SK-N-SH (cell line): ENCODE measurements at regions not wholly inside any gene's neighbourhood (a gene's known extent, or its start where the extent isn't known, plus 50 kb on each side); places are given as distances from the start of the nearest gene placed in this dataset.

Experiments used
- CTCF ChIA-PET: fragments of 300-600, 350-600 bp; formaldehyde crosslinking; extraction: SDS; loops from one replicate; lab custom pipeline; 2021; lab: Yijun Ruan, JAX
- POLR2A ChIA-PET: fragments of 350-600 bp; sonication (Branson Sonifier 250); formaldehyde crosslinking; extraction: SDS; loops from one replicate; lab custom pipeline; 2020; ENCODE audit warnings: antibody characterized with exemption, inconsistent platforms; lab: Yijun Ruan, JAX
- DNase-seq: peaks from one replicate; pipeline ENCODE4 v3.0.0; 2012
- H2AFZ ChIP-seq: fragments of 200-600 bp; sonication (generic); 2 replicates; pipeline ENCODE4 v1.8.1; 2016; ENCODE audit warnings: antibody characterized with exemption, mild to moderate bottlenecking, low read depth
- H3F3A ChIP-seq: fragments of 200-600 bp; sonication (generic); replicated peaks from 2 replicates; pipeline ENCODE3; 2016; ENCODE audit warnings: antibody characterized with exemption, mild to moderate bottlenecking; ENCODE audit not compliant: insufficient read depth
- H3K27ac ChIP-seq, 2 experiments: fragments of 200-500 bp in 1 of 2; fragments of 200-600 bp in 1 of 2; sonication (Bioruptor generic) in 1 of 2; sonication (generic), shearing (Covaris generic) in 1 of 2; 2 replicates each; pipeline versions ENCODE4 v1.5.1 to v1.6.1; 2014 to 2016; ENCODE audit warnings: low read depth in 2 of 2, inconsistent platforms in 1 of 2, low read length in 1 of 2, mild to moderate bottlenecking in 1 of 2, mixed read lengths in 1 of 2
- H3K27me3 ChIP-seq: fragments of 200-600 bp; sonication (generic), shearing (Covaris generic); 2 replicates; pipeline ENCODE4 v1.6.1; 2016; ENCODE audit warnings: mixed run types; ENCODE audit not compliant: insufficient read depth
- H3K36me3 ChIP-seq, 2 experiments: fragments of 200-500 bp in 1 of 2; fragments of 200-600 bp in 1 of 2; sonication (Bioruptor generic) in 1 of 2; sonication (generic) in 1 of 2; replicated peaks in 1 of 2; 2 replicates each; pipeline versions ENCODE3 to v1.5.1; 2014 to 2016; ENCODE audit warnings: low read length in 1 of 2, mild to moderate bottlenecking in 1 of 2; ENCODE audit not compliant: insufficient read depth in 2 of 2, control insufficient read depth in 1 of 2
- H3K4me1 ChIP-seq, 2 experiments: fragments of 200-500 bp in 1 of 2; fragments of 200-600 bp in 1 of 2; sonication (Bioruptor generic) in 1 of 2; sonication (generic), shearing (Covaris generic) in 1 of 2; 2 replicates each; pipeline versions ENCODE4 v1.5.1 to v1.6.1; 2014 to 2016; ENCODE audit warnings: low read depth in 1 of 2, low read length in 1 of 2, mixed run types in 1 of 2; ENCODE audit not compliant: insufficient read depth in 2 of 2, control insufficient read depth in 1 of 2
- H3K4me2 ChIP-seq: fragments of 200-600 bp; sonication (generic), shearing (Covaris generic); 2 replicates; pipeline ENCODE4 v1.6.1; 2017; ENCODE audit warnings: mixed run types
- H3K4me3 ChIP-seq, 2 experiments: fragments of 200-500 bp in 1 of 2; fragments of 200-600 bp in 1 of 2; sonication (Bioruptor generic) in 1 of 2; sonication (generic), shearing (Covaris generic) in 1 of 2; 2 replicates each; pipeline versions ENCODE4 v1.5.1 to v1.8.1; 2014 to 2016; ENCODE audit warnings: low read depth in 2 of 2, inconsistent platforms in 1 of 2, low read length in 1 of 2, mild to moderate bottlenecking in 1 of 2, mixed read lengths in 1 of 2, moderate library complexity in 1 of 2
- H3K79me2 ChIP-seq: fragments of 200-600 bp; sonication (generic); 2 replicates; pipeline ENCODE4 v1.8.1; 2017; ENCODE audit warnings: mild to moderate bottlenecking; ENCODE audit not compliant: insufficient read depth
- H3K9ac ChIP-seq: fragments of 200-600 bp; sonication (generic); 2 replicates; pipeline ENCODE4 v1.6.1; 2017; ENCODE audit warnings: mixed run types
- H3K9me2 ChIP-seq: fragments of 200-600 bp; sonication (generic); 2 replicates; pipeline ENCODE4 v1.6.1; 2017; ENCODE audit warnings: mixed run types
- H3K9me3 ChIP-seq: fragments of 200-600 bp; sonication (generic); 2 replicates; pipeline ENCODE4 v1.6.1; 2017; ENCODE audit warnings: mixed run types, mild to moderate bottlenecking, moderate library complexity
- H4K20me1 ChIP-seq: fragments of 200-600 bp; sonication (generic); 2 replicates; pipeline ENCODE4 v1.6.1; 2017; ENCODE audit warnings: mild to moderate bottlenecking, mixed run types; ENCODE audit not compliant: insufficient read depth
- CTCF ChIP-seq: fragments of 200-600 bp; sonication (generic); IDR thresholded peaks from 2 replicates; pipeline ENCODE4 v1.6.1; 2017; ENCODE audit warnings: antibody characterized with exemption, mild to moderate bottlenecking, moderate library complexity
- IRF3 ChIP-seq: fragments of 150-350 bp; IDR thresholded peaks from 2 replicates; pipeline ENCODE4 v1.6.1; 2016; ENCODE audit warnings: mild to moderate bottlenecking, low read depth, low read length
- MEF2A ChIP-seq: IDR thresholded peaks from 2 replicates; pipeline ENCODE4 v1.4.0; 2012; ENCODE audit warnings: low read depth, borderline replicate concordance
- NFIC ChIP-seq: IDR thresholded peaks from 2 replicates; pipeline ENCODE4 v1.4.0; 2012; ENCODE audit warnings: borderline replicate concordance
- RAD21 ChIP-seq: IDR thresholded peaks from 2 replicates; pipeline ENCODE4 v1.6.1; 2012; ENCODE audit warnings: mild to moderate bottlenecking, low read length
- SMC3 ChIP-seq: IDR thresholded peaks from 2 replicates; pipeline ENCODE4 v1.6.1; 2012; ENCODE audit warnings: low read depth, low read length, improper control_type of control experiment
- TCF12 ChIP-seq: IDR thresholded peaks from 2 replicates; pipeline ENCODE4 v1.4.0; 2012
- TEAD4 ChIP-seq: IDR thresholded peaks from 2 replicates; pipeline ENCODE4 v1.4.0; 2012; ENCODE audit warnings: mild to moderate bottlenecking, borderline replicate concordance; ENCODE audit not compliant: insufficient read depth
- USF1 ChIP-seq: IDR thresholded peaks from 2 replicates; pipeline ENCODE4 v1.4.0; 2012; ENCODE audit warnings: low read depth, borderline replicate concordance
- YY1 ChIP-seq: IDR thresholded peaks from 2 replicates; pipeline ENCODE4 v1.4.0; 2012; ENCODE audit warnings: low read depth, mild to moderate bottlenecking
- ZBTB33 ChIP-seq: IDR thresholded peaks from 2 replicates; pipeline ENCODE4 v1.4.0; 2012; ENCODE audit warnings: low read depth, borderline replicate concordance
- WGBS: methylation state at CpG from one replicate; pipeline ENCODE4 v1.1.6; 2017; ENCODE audit warnings: low lambda C conversion rate; 5-methylcytosine and 5-hydroxymethylcytosine counted together
- TF ChIP-seq, protein P1 (sequence below): IDR thresholded peaks from 2 replicates; pipeline ENCODE4; 2012

DNA sequence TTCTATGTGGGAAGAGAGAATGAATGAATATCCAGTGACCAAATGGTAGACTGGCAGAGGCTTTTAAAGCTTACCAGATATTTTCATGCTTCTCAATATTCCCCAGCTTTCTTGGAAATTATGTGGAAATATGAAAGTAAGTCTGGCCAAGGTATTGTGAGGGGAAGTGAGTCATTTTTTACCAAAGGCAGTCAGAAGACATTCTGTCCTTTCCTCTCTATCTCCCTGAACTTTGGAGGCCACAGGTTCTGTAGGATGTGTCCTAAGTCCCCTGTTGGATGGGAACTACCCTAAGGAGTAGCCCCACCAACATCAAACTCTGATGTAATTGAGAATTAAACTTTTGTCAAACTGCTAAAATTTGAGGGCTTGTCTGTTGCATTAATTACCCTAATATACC lies 593.8 kb upstream of the NRSN1 start:
- H3K4me1 ChIP-seq: no peaks in the 10 kb centered on the region
- TF ChIP-seq SMC3 (no peak), USF1 (no peak), MEF2A (no peak), RAD21 (no peak), YY1 (no peak), ZBTB33 (no peak), NFIC (no peak), CTCF (no peak)
- TF ChIP-seq, protein P1, sequence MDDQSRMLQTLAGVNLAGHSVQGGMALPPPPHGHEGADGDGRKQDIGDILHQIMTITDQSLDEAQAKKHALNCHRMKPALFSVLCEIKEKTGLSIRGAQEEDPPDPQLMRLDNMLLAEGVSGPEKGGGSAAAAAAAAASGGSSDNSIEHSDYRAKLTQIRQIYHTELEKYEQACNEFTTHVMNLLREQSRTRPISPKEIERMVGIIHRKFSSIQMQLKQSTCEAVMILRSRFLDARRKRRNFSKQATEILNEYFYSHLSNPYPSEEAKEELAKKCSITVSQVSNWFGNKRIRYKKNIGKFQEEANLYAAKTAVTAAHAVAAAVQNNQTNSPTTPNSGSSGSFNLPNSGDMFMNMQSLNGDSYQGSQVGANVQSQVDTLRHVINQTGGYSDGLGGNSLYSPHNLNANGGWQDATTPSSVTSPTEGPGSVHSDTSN: no peak
- no peak overlapping the region for H2AFZ ChIP-seq
- no peak for DNase-seq
- no peak overlapping the region for H3K4me3 ChIP-seq
- no peaks in the 10 kb centered on the region; the same call in 1 of the 2 replicates for H3K9me3 ChIP-seq
- H3K27ac ChIP-seq: no peak overlapping the region
- H4K20me1 ChIP-seq: no peaks in the 10 kb centered on the region
- H3K9ac ChIP-seq: no peak overlapping the region
- H3K27me3 ChIP-seq: no peaks in the 10 kb centered on the region
- ChIA-PET CTCF (interaction anchor here (1.5 kb wide), 1 partner anchor 8 kb away, joined by 4 read pairs; no protein-coding TSS in a partner anchor), POLR2A (no interaction called here)
- no peak overlapping the region for H3K4me2 ChIP-seq
- no peaks in the 10 kb centered on the region for H3K9me2 ChIP-seq
- no peaks in the 10 kb centered on the region for H3K36me3 ChIP-seq
- H3F3A ChIP-seq: no peaks in the 10 kb centered on the region
- no peaks in the 10 kb centered on the region for H3K79me2 ChIP-seq

GRCh38 chr6:23533311-23533710 lies 592.7 kb upstream of the NRSN1 start:
- WGBS: 48% methylated on average over 2 of the region's 2 CpGs
- H3K9me2 ChIP-seq: no peaks in the 10 kb centered on the region
- CTCF ChIA-PET: no interaction called here

More at GRCh38 chr6:23533311-23533710, 592.7 kb upstream of the NRSN1 start:
- Histone ChIP-seq H2AFZ (no peak overlapping the region), H3K4me2 (no peak overlapping the region), H3K27ac (no peak overlapping the region), H4K20me1 (no peaks in the 10 kb centered on the region), H3F3A (no peaks in the 10 kb centered on the region), H3K9ac (no peak overlapping the region), H3K79me2 (no peaks in the 10 kb centered on the region), H3K27me3 (no peaks in the 10 kb centered on the region), H3K4me3 (no peak overlapping the region), H3K4me1 (no peaks in the 10 kb centered on the region)
- DNase-seq: no peak
- POLR2A ChIA-PET: no interaction called here
- TF ChIP-seq SMC3 (no peak), TEAD4 (no peak), YY1 (no peak), ZBTB33 (no peak), TCF12 (no peak), RAD21 (no peak), IRF3 (no peak)
- TF ChIP-seq, all 33 proteins: peak for 0
- Histone ChIP-seq H3K36me3 (no peaks in the 10 kb centered on the region), H3K9me3 (no peaks in the 10 kb centered on the region; the same call in 1 of the 2 replicates)
